HepG2 (cell line): ENCODE measurements at regions not wholly inside any gene's neighbourhood (a gene's known extent, or its start where the extent isn't known, plus 50 kb on each side); places are given as distances from the start of the nearest gene placed in this dataset.

Experiments
- ATAC-seq: fragments of 200-7000 bp; cut with Tn5 transposase; 3 replicates; pipeline ENCODE4 v1.9.1; 2020; ENCODE audit warnings: mild to moderate bottlenecking, moderate library complexity
- BruUV-seq: library from RNA; stranded (reverse); fragments of 400-500 nt; replicated peaks from 2 replicates; lab custom pipeline; 2021; lab: Mats Ljungman, UMichigan
- CTCF ChIA-PET: fragments of 300-600 bp; formaldehyde crosslinking; extraction: SDS; loops from one replicate; lab custom pipeline; 2021; ENCODE audit warnings: low total read pairs, inconsistent platforms, low intra/inter-chr PET ratio; lab: Yijun Ruan, JAX
- POLR2A ChIA-PET: fragments of 350-600 bp; sonication (Branson Sonifier 250); formaldehyde crosslinking; loops from one replicate; lab custom pipeline; 2020; ENCODE audit warnings: antibody characterized with exemption, inconsistent platforms; lab: Yijun Ruan, JAX
- DNase-seq: peaks from one replicate; pipeline ENCODE4 v3.0.0-alpha.2; 2015; ENCODE audit warnings: low spot score
- FAIRE-seq: peaks from 3 replicates; lab custom pipeline; 2011; peaks lifted over from hg19 to GRCh38; lab: Jason Lieb, UNC
- H2AFZ ChIP-seq: one replicate; pipeline ENCODE4 v1.6.1; 2011; ENCODE audit warnings: low read length, inconsistent platforms
- H3K27ac ChIP-seq: fragments of 300-600 bp; 3 replicates; pipeline ENCODE4 v1.8.0; 2011; ENCODE audit warnings: mixed run types, mild to moderate bottlenecking, mixed read lengths, low read length, inconsistent platforms; ENCODE audit not compliant: insufficient read depth; ENCODE audit errors: extremely low read length
- H3K27me3 ChIP-seq, 2 experiments: fragments of 200-600 bp in 1 of 2; 2 replicates in 1 of 2; 3 replicates in 1 of 2; pipeline versions ENCODE4 v1.6.0 to v1.8.0; 2011; ENCODE audit warnings: low read length in 2 of 2, mild to moderate bottlenecking in 2 of 2, moderate library complexity in 2 of 2, inconsistent platforms in 1 of 2; ENCODE audit not compliant: insufficient read depth in 2 of 2, control insufficient read depth in 1 of 2
- H3K36me3 ChIP-seq, 2 experiments: fragments of 200-600 bp in 1 of 2; replicated peaks in 1 of 2; 2 replicates in 1 of 2; 3 replicates in 1 of 2; pipeline versions ENCODE4 v1.5.1 to v1.8.0; 2011; ENCODE audit warnings: low read length in 2 of 2, inconsistent platforms in 1 of 2; ENCODE audit not compliant: insufficient read depth in 2 of 2, control insufficient read depth in 1 of 2
- H3K4me1 ChIP-seq: 2 replicates; pipeline ENCODE4 v1.5.1; 2012; ENCODE audit warnings: low read length, inconsistent platforms; ENCODE audit not compliant: insufficient read depth
- H3K4me2 ChIP-seq: 2 replicates; pipeline ENCODE4 v1.6.0; 2011; ENCODE audit warnings: low read depth, low read length, inconsistent platforms
- H3K4me3 ChIP-seq, 3 experiments: fragments of 200-600 bp in 1 of 3; sonication (generic), shearing (Covaris generic) in 1 of 3; replicated peaks in 1 of 3; 2 replicates each; pipeline ENCODE4 v1.5.1; 2011 to 2016; ENCODE audit warnings: low read length in 3 of 3, inconsistent platforms in 2 of 3, low read depth in 2 of 3, mild to moderate bottlenecking in 2 of 3, control low read depth in 1 of 3, mixed read lengths in 1 of 3; ENCODE audit not compliant: insufficient read depth in 1 of 3
- H3K79me2 ChIP-seq: one replicate; pipeline ENCODE4 v1.6.1; 2011; ENCODE audit warnings: low read length, inconsistent platforms; ENCODE audit not compliant: insufficient read depth
- H3K9ac ChIP-seq: 2 replicates; pipeline ENCODE4 v1.6.0; 2011; ENCODE audit warnings: mild to moderate bottlenecking, low read depth, low read length, inconsistent platforms; ENCODE audit not compliant: insufficient read depth
- H3K9me3 ChIP-seq: 2 replicates; pipeline ENCODE4 v1.5.1; 2012; ENCODE audit warnings: mild to moderate bottlenecking, low read length
- H4K20me1 ChIP-seq: 2 replicates; pipeline ENCODE4 v1.6.0; 2011; ENCODE audit warnings: inconsistent platforms, mild to moderate bottlenecking, low read length, moderate library complexity; ENCODE audit not compliant: insufficient read depth
- ASH2L ChIP-seq: fragments of 300-600, 200-600 bp; sonication (generic); IDR thresholded peaks from 2 replicates; pipeline ENCODE4 v1.7.0; 2017; ENCODE audit warnings: low read depth, mild to moderate bottlenecking, moderate library complexity, mixed read lengths, low read length; ENCODE audit not compliant: insufficient read length
- CAMTA2 ChIP-seq: sonication (generic); formaldehyde crosslinking; IDR thresholded peaks from 2 replicates; pipeline ENCODE4 v1.4.0; 2020; ENCODE audit warnings: mild to moderate bottlenecking, missing genetic modification reagents, borderline replicate concordance
- CCAR2 ChIP-seq: fragments of 200-400 bp; formaldehyde crosslinking; optimal IDR thresholded peaks from 2 replicates; pipeline ENCODE3; 2018; ENCODE audit warnings: low read depth, mild to moderate bottlenecking, low read length, moderate library complexity
- GFI1 ChIP-seq: sonication (generic); formaldehyde crosslinking; IDR thresholded peaks from 2 replicates; pipeline ENCODE4 v1.5.0; 2020; ENCODE audit warnings: missing genetic modification reagents, mild to moderate bottlenecking, borderline replicate concordance
- HCFC1 ChIP-seq: fragments of 150-350 bp; IDR thresholded peaks from 2 replicates; pipeline ENCODE4 v1.6.1; 2014; ENCODE audit warnings: low read depth, low read length
- HDAC2 ChIP-seq: sonication (generic); formaldehyde crosslinking; IDR thresholded peaks from 2 replicates; pipeline ENCODE4 v1.4.0; 2020; ENCODE audit warnings: missing genetic modification reagents
- IKZF1 ChIP-seq: fragments of 450-650 bp; IDR thresholded peaks from 2 replicates; pipeline ENCODE4 v1.7.1; 2016
- JDP2 ChIP-seq: sonication (generic); formaldehyde crosslinking; IDR thresholded peaks from 2 replicates; pipeline ENCODE4 v1.8.1; 2022; ENCODE audit warnings: missing genetic modification reagents, borderline replicate concordance
- KDM4B ChIP-seq: sonication (generic); formaldehyde crosslinking; IDR thresholded peaks from 2 replicates; pipeline ENCODE4 v1.4.0; 2020; ENCODE audit warnings: missing genetic modification reagents
- MTERF4 ChIP-seq: sonication (generic); formaldehyde crosslinking; IDR thresholded peaks from 2 replicates; pipeline ENCODE4 v1.8.0; 2023; ENCODE audit warnings: mild to moderate bottlenecking, missing genetic modification reagents
- ZFP1 ChIP-seq: IDR thresholded peaks from 2 replicates; pipeline ENCODE4 v1.6.1; 2016
- ZNF513 ChIP-seq: sonication (generic); formaldehyde crosslinking; conservative IDR thresholded peaks from 2 replicates; pipeline ENCODE4 v1.5.0; 2020; ENCODE audit warnings: missing genetic modification reagents
- ZNF569 ChIP-seq: sonication (generic); formaldehyde crosslinking; IDR thresholded peaks from 2 replicates; pipeline ENCODE4 v1.5.0; 2020; ENCODE audit warnings: mild to moderate bottlenecking, missing genetic modification reagents, moderate library complexity, borderline replicate concordance
- WGBS: methylation state at CpG from one replicate; pipeline ENCODE4 v1.1.6; 2017; ENCODE audit warnings: low lambda C conversion rate; 5-methylcytosine and 5-hydroxymethylcytosine counted together
- in situ Hi-C: cut with HindIII; loops from 2 replicates; pipeline ENCODE4 v1.10.0; 2017; ENCODE audit warnings: low pct_unique_long_range_greater_than_20kb; ENCODE audit not compliant: extremely low pct_ligation_motif_present
- intact Hi-C: fragments of 100-400 bp; cut with micrococcal nuclease; formaldehyde crosslinking; loops from one replicate; pipeline ENCODE4 v1.10.0; 2022; ENCODE audit not compliant: unreplicated experiment
- TF ChIP-seq, protein P1 (sequence below): sonication (generic); formaldehyde crosslinking; IDR thresholded peaks from 2 replicates; pipeline ENCODE4 v1.9.0; 2021; ENCODE audit warnings: missing genetic modification reagents, mild to moderate bottlenecking, borderline replicate concordance

- Histone ChIP-seq H3K27me3 (no peaks in the 10 kb centered on the region; a peak in 1 of 5 replicates), H4K20me1 (no peaks in the 10 kb centered on the region), H3K27ac (no peak overlapping the region), H2AFZ (no peak overlapping the region), H3K9ac (no peak overlapping the region), H3K79me2 (no peaks in the 10 kb centered on the region), H3K4me1 (no peaks in the 10 kb centered on the region), H3K4me2 (no peak overlapping the region)
- BruUV-seq = no TSS peak
- in situ Hi-C loops = no loop called here
- ATAC-seq (no peak), DNase-seq (no peak), FAIRE-seq (no peak)
- WGBS = 0% methylated on average over 1 of the region's 1 CpG
- TF ChIP-seq CAMTA2 (CRISPR knock-in tag) (no peak), ZFP1 (CRISPR knock-in tag) (no peak), ZNF513 (CRISPR knock-in tag) (no peak), HDAC2 (CRISPR knock-in tag) (no peak), JDP2 (CRISPR knock-in tag) (no peak), GFI1 (CRISPR knock-in tag) (no peak), KDM4B (CRISPR knock-in tag) (no peak), HCFC1 (no peak), ASH2L (no peak), IKZF1 (no peak), ZNF569 (no peak), CCAR2 (no peak), MTERF4 (CRISPR knock-in tag) (no peak)
- TF ChIP-seq, protein P1, sequence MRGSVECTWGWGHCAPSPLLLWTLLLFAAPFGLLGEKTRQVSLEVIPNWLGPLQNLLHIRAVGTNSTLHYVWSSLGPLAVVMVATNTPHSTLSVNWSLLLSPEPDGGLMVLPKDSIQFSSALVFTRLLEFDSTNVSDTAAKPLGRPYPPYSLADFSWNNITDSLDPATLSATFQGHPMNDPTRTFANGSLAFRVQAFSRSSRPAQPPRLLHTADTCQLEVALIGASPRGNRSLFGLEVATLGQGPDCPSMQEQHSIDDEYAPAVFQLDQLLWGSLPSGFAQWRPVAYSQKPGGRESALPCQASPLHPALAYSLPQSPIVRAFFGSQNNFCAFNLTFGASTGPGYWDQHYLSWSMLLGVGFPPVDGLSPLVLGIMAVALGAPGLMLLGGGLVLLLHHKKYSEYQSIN (CRISPR knock-in tag) = no peak
- TF ChIP-seq, all 625 proteins: peak for 0
- intact Hi-C loops = no loop called here
- Histone ChIP-seq H3K4me3 (no peak overlapping the region), H3K9me3 (peaks cover 14% of the 10 kb centered on the region), H3K36me3 (no peaks in the 10 kb centered on the region)
- POLR2A ChIA-PET = no interaction called here
- CTCF ChIA-PET = no interaction called here
Measured at GRCh38 chr4:10959586-10959985, 275.0 kb upstream of the CLNK start.
